ENCODE measurements at regions not wholly inside any gene's neighbourhood (a gene's known extent, or its start where the extent isn't known, plus 50 kb on each side); places are given as distances from the start of the nearest gene placed in this dataset.

DNA sequence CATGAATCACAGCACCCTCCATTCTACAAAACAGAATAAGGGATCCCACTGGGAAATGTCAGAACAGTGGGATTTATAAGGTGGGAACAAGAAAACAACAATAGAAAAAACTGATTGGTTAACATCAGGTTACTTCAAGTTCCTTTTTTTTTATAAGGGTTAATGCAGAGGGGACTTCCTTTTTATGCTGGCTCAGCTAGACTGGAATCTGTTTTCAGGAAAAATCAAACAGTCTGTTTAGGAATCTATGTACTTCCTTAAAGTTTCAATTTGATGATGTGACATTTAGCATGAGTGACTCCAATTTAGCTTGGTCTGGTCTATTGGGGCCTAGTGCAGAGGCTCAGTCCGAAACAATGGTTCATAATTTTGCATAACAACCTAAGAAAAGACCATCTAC is 192.9 kb downstream of the ADGRA3 start:
- no peaks in the 10 kb centered on the region for H3K79me2 ChIP-seq (ENCODE audit: control insufficient read depth, insufficient read depth, low read length, poor library complexity)
- WGBS (ENCODE audit: extremely low coverage, insufficient coverage, insufficient read length), result no CpG with 5 or more reads among the region's 1 CpG

DNA sequence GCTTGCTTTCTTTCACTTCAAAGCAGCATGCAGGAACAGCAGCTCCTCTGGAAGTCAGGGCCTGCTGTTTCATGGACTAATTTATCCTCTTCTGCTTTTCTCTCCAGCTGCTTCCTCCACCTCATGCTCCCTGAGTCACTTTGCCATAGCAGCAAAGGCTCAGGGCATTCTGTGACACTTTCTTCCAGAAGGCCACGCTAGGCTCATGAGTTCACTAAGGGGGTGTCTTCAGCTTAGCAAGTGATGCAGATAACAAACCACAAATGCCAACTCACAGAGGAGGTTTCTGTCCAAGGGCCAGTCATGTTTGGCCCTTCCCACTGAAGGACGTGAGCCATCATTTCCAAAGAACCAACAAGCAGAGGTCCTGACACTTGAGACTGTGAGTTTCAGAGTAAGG is 200.2 kb downstream of the ADGRA3 start:
- Histone ChIP-seq H3K18ac (ENCODE audit: low read length) (no peak overlapping the region), H3K14ac (ENCODE audit: low read length) (no peak overlapping the region), H3K9ac (ENCODE audit: low read length) (no peak overlapping the region), H4K12ac (ENCODE audit: low read depth, low read length) (no peak overlapping the region), H2BK12ac (ENCODE audit: low read length) (no peak overlapping the region), H4K91ac (ENCODE audit: low read depth, low read length) (no peak overlapping the region), H2BK120ac (ENCODE audit: insufficient read depth, low read length, poor library complexity) (no peak overlapping the region), H3K36me3 (ENCODE audit: control insufficient read depth in 1 of 2, insufficient read depth in 2 of 2, low read length in 2 of 2) (no peaks in the 10 kb centered on the region), H3K4me1 (ENCODE audit: control insufficient read depth in 1 of 2, insufficient read depth in 2 of 2, low read length in 2 of 2) (no peaks in the 10 kb centered on the region), H2BK5ac (ENCODE audit: low read depth, low read length, poor library complexity) (no peak overlapping the region), H3K4ac (ENCODE audit: low read depth, low read length) (no peak overlapping the region), H3K23ac (ENCODE audit: low read length) (no peak overlapping the region), H2AFZ (ENCODE audit: insufficient read depth, low read length, poor library complexity) (no peak overlapping the region), H3K4me3 (ENCODE audit: low read depth, low read length) (no peak overlapping the region), H3K79me1 (ENCODE audit: low read length) (no peaks in the 10 kb centered on the region), H2AK5ac (ENCODE audit: low read length) (no peak overlapping the region), H3K9me3 (ENCODE audit: insufficient read depth, low read depth, low read length) (no peaks in the 10 kb centered on the region), H3K79me2 (ENCODE audit: control insufficient read depth, insufficient read depth, low read length, poor library complexity) (no peaks in the 10 kb centered on the region), H3K27me3 (ENCODE audit: insufficient read depth, low read length) (no peaks in the 10 kb centered on the region), H4K8ac (ENCODE audit: low read depth, low read length) (no peak overlapping the region), H3K27ac (ENCODE audit: low read depth, low read length) (no peak overlapping the region), H3K4me2 (ENCODE audit: low read length) (no peak overlapping the region)
- DNase-seq, result no peak
- no CpG with 5 or more reads among the region's 2 CpGs for WGBS (ENCODE audit: extremely low coverage, insufficient coverage, insufficient read length)

More for the DNA sequence above, 192.9 kb downstream of the ADGRA3 start:
- H2BK5ac ChIP-seq (ENCODE audit: low read depth, low read length, poor library complexity), result no peak overlapping the region
- H2BK12ac ChIP-seq (ENCODE audit: low read length), result no peak overlapping the region
- no peaks in the 10 kb centered on the region for H3K79me1 ChIP-seq (ENCODE audit: low read length)
- no peak overlapping the region for H4K91ac ChIP-seq (ENCODE audit: low read depth, low read length)
- no peak overlapping the region for H2AK5ac ChIP-seq (ENCODE audit: low read length)
- no peak for DNase-seq
- no peak overlapping the region for H4K12ac ChIP-seq (ENCODE audit: low read depth, low read length)
- H3K18ac ChIP-seq (ENCODE audit: low read length), result no peak overlapping the region
- H3K4me3 ChIP-seq (ENCODE audit: low read depth, low read length), result no peak overlapping the region
- no peak overlapping the region for H2AFZ ChIP-seq (ENCODE audit: insufficient read depth, low read length, poor library complexity)
- H3K9me3 ChIP-seq (ENCODE audit: insufficient read depth, low read depth, low read length), result no peaks in the 10 kb centered on the region
- H3K27ac ChIP-seq (ENCODE audit: low read depth, low read length), result no peak overlapping the region
- no peak overlapping the region for H3K9ac ChIP-seq (ENCODE audit: low read length)
- H3K4me2 ChIP-seq (ENCODE audit: low read length), result no peak overlapping the region
- no peak overlapping the region for H3K14ac ChIP-seq (ENCODE audit: low read length)
- no peak overlapping the region for H2BK120ac ChIP-seq (ENCODE audit: insufficient read depth, low read length, poor library complexity)
- H3K23ac ChIP-seq (ENCODE audit: low read length), result no peak overlapping the region
- no peaks in the 10 kb centered on the region for H3K4me1 ChIP-seq (ENCODE audit: control insufficient read depth in 1 of 2, insufficient read depth in 2 of 2, low read length in 2 of 2)
- no peak overlapping the region for H3K4ac ChIP-seq (ENCODE audit: low read depth, low read length)
- H4K8ac ChIP-seq (ENCODE audit: low read depth, low read length), result no peak overlapping the region
- H3K36me3 ChIP-seq (ENCODE audit: control insufficient read depth in 1 of 2, insufficient read depth in 2 of 2, low read length in 2 of 2), result no peaks in the 10 kb centered on the region
- no peaks in the 10 kb centered on the region for H3K27me3 ChIP-seq (ENCODE audit: insufficient read depth, low read length)

DNA sequence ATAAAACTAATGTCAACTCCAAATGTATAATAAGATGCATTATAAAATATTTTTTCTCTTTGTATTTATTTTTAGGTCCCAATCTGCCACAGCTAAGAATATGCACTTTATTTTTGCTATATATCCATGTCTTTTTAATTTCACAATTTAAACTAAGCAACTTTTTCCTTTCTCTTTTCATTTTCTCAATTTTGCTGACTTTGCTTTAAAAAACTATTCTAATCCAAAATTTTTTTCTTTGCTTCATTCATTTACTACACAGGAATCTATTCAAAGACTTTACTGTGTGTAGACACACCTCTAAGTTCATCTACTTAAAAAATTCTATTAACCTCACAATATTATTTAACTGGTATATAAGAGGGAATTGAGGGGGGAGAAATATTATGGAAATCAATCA is 201.9 kb downstream of the ADGRA3 start:
- no peak for DNase-seq
- Histone ChIP-seq H2BK12ac (ENCODE audit: low read length) (no peak overlapping the region), H3K27ac (ENCODE audit: low read depth, low read length) (no peak overlapping the region), H3K9ac (ENCODE audit: low read length) (no peak overlapping the region), H3K4me1 (ENCODE audit: control insufficient read depth in 1 of 2, insufficient read depth in 2 of 2, low read length in 2 of 2) (no peaks in the 10 kb centered on the region), H3K9me3 (ENCODE audit: insufficient read depth, low read depth, low read length) (no peaks in the 10 kb centered on the region), H2AFZ (ENCODE audit: insufficient read depth, low read length, poor library complexity) (no peak overlapping the region), H3K4ac (ENCODE audit: low read depth, low read length) (no peak overlapping the region), H3K18ac (ENCODE audit: low read length) (no peak overlapping the region), H3K23ac (ENCODE audit: low read length) (no peak overlapping the region), H3K36me3 (ENCODE audit: control insufficient read depth in 1 of 2, insufficient read depth in 2 of 2, low read length in 2 of 2) (no peaks in the 10 kb centered on the region), H4K91ac (ENCODE audit: low read depth, low read length) (no peak overlapping the region), H3K79me1 (ENCODE audit: low read length) (no peaks in the 10 kb centered on the region), H2BK5ac (ENCODE audit: low read depth, low read length, poor library complexity) (no peak overlapping the region), H3K4me2 (ENCODE audit: low read length) (no peak overlapping the region), H2BK120ac (ENCODE audit: insufficient read depth, low read length, poor library complexity) (no peak overlapping the region), H4K8ac (ENCODE audit: low read depth, low read length) (no peak overlapping the region), H2AK5ac (ENCODE audit: low read length) (no peak overlapping the region), H3K27me3 (ENCODE audit: insufficient read depth, low read length) (no peaks in the 10 kb centered on the region), H3K79me2 (ENCODE audit: control insufficient read depth, insufficient read depth, low read length, poor library complexity) (no peaks in the 10 kb centered on the region), H3K4me3 (ENCODE audit: low read depth, low read length) (no peak overlapping the region), H4K12ac (ENCODE audit: low read depth, low read length) (no peak overlapping the region), H3K14ac (ENCODE audit: low read length) (no peak overlapping the region)

DNA sequence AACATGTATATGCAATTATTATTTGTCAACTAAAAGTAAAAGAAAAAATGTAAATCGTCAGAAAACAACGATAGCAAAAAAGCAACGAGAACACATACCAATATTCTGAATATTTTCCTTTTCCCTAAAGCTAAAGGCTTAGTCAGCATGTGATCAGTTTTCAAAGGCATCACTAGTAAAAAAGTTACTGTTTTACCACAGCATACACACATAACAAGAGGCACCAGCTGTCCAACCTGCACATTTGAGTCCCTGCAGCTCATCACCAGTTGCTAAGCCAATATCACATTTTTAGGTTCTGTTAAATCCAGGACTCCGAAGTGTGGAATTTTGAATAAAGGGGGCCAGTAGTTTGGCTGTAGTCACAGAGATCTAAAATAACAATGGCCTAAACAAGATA is 203.8 kb downstream of the ADGRA3 start:
- no peak overlapping the region for H2BK120ac ChIP-seq (ENCODE audit: insufficient read depth, low read length, poor library complexity)
- no peak overlapping the region for H4K91ac ChIP-seq (ENCODE audit: low read depth, low read length)
- H3K79me2 ChIP-seq (ENCODE audit: control insufficient read depth, insufficient read depth, low read length, poor library complexity), result no peaks in the 10 kb centered on the region
- H3K27ac ChIP-seq (ENCODE audit: low read depth, low read length), result no peak overlapping the region
- H2BK12ac ChIP-seq (ENCODE audit: low read length), result no peak overlapping the region
- no peaks in the 10 kb centered on the region for H3K36me3 ChIP-seq (ENCODE audit: control insufficient read depth in 1 of 2, insufficient read depth in 2 of 2, low read length in 2 of 2)
- no peak overlapping the region for H4K8ac ChIP-seq (ENCODE audit: low read depth, low read length)
- no peak for DNase-seq
- no CpG with 5 or more reads among the region's 4 CpGs for WGBS (ENCODE audit: extremely low coverage, insufficient coverage, insufficient read length)
- no peak overlapping the region for H4K12ac ChIP-seq (ENCODE audit: low read depth, low read length)
- H2BK5ac ChIP-seq (ENCODE audit: low read depth, low read length, poor library complexity), result no peak overlapping the region
- H3K4me1 ChIP-seq (ENCODE audit: control insufficient read depth in 1 of 2, insufficient read depth in 2 of 2, low read length in 2 of 2), result no peaks in the 10 kb centered on the region
- H3K18ac ChIP-seq (ENCODE audit: low read length), result no peak overlapping the region
- H3K79me1 ChIP-seq (ENCODE audit: low read length), result no peaks in the 10 kb centered on the region
- no peak overlapping the region for H3K23ac ChIP-seq (ENCODE audit: low read length)
- no peak overlapping the region for H2AK5ac ChIP-seq (ENCODE audit: low read length)
- H3K14ac ChIP-seq (ENCODE audit: low read length), result no peak overlapping the region
- H3K9ac ChIP-seq (ENCODE audit: low read length), result no peak overlapping the region
- H3K4me2 ChIP-seq (ENCODE audit: low read length), result no peak overlapping the region
- H2AFZ ChIP-seq (ENCODE audit: insufficient read depth, low read length, poor library complexity), result no peak overlapping the region
- H3K27me3 ChIP-seq (ENCODE audit: insufficient read depth, low read length), result no peaks in the 10 kb centered on the region
- H3K4ac ChIP-seq (ENCODE audit: low read depth, low read length), result no peak overlapping the region
- H3K4me3 ChIP-seq (ENCODE audit: low read depth, low read length), result no peak overlapping the region
- H3K9me3 ChIP-seq (ENCODE audit: insufficient read depth, low read depth, low read length), result no peaks in the 10 kb centered on the region

DNA sequence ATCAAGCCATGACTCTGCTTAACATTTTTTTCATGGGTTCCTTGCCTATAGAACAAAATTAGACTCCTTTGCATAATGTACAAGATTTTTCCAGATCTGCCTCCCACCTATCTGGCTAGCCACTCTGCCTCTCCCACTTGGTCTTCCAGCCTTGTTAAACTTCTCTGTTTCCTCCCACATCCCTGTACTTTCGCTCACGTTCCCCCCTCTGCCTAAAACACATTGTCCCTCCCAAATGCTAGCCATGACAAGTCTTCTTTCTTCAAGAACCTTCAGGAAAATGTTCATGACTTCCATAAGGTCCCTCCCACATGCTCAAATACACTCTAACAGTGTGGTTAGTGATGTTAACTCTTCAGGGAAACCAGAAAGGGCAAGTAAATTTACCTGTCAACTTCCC is 214.6 kb downstream of the ADGRA3 start:
- Histone ChIP-seq H3K14ac (ENCODE audit: low read length) (no peak overlapping the region), H2BK12ac (ENCODE audit: low read length) (no peak overlapping the region), H2BK120ac (ENCODE audit: insufficient read depth, low read length, poor library complexity) (no peak overlapping the region), H3K36me3 (ENCODE audit: control insufficient read depth in 1 of 2, insufficient read depth in 2 of 2, low read length in 2 of 2) (no peaks in the 10 kb centered on the region), H3K4me2 (ENCODE audit: low read length) (no peak overlapping the region), H3K79me2 (ENCODE audit: control insufficient read depth, insufficient read depth, low read length, poor library complexity) (no peaks in the 10 kb centered on the region), H3K9me3 (ENCODE audit: insufficient read depth, low read depth, low read length) (peaks cover 8% of the 10 kb centered on the region), H3K18ac (ENCODE audit: low read length) (no peak overlapping the region), H2AK5ac (ENCODE audit: low read length) (no peak overlapping the region), H3K27ac (ENCODE audit: low read depth, low read length) (no peak overlapping the region), H3K27me3 (ENCODE audit: insufficient read depth, low read length) (no peaks in the 10 kb centered on the region), H3K4me1 (ENCODE audit: control insufficient read depth in 1 of 2, insufficient read depth in 2 of 2, low read length in 2 of 2) (no peaks in the 10 kb centered on the region), H2BK5ac (ENCODE audit: low read depth, low read length, poor library complexity) (no peak overlapping the region), H4K8ac (ENCODE audit: low read depth, low read length) (no peak overlapping the region), H3K9ac (ENCODE audit: low read length) (no peak overlapping the region), H4K12ac (ENCODE audit: low read depth, low read length) (no peak overlapping the region), H3K23ac (ENCODE audit: low read length) (no peak overlapping the region), H3K4ac (ENCODE audit: low read depth, low read length) (no peak overlapping the region), H3K79me1 (ENCODE audit: low read length) (no peaks in the 10 kb centered on the region), H3K4me3 (ENCODE audit: low read depth, low read length) (no peak overlapping the region), H4K91ac (ENCODE audit: low read depth, low read length) (no peak overlapping the region), H2AFZ (ENCODE audit: insufficient read depth, low read length, poor library complexity) (no peak overlapping the region)
- WGBS (ENCODE audit: extremely low coverage, insufficient coverage, insufficient read length), result no CpG with 5 or more reads among the region's 2 CpGs
- DNase-seq, result no peak
